HEK293 (cell line): ENCODE measurements at regions not wholly inside any gene's neighbourhood (a gene's known extent, or its start where the extent isn't known, plus 50 kb on each side); places are given as distances from the start of the nearest gene placed in this dataset.

Experiments used
- CTCF ChIA-PET: fragments of 350-600 bp; formaldehyde crosslinking; extraction: SDS; loops from one replicate; lab custom pipeline; 2021; ENCODE audit warnings: antibody characterized with exemption; lab: Yijun Ruan, JAX
- POLR2A ChIA-PET: fragments of 300-600 bp; formaldehyde crosslinking; extraction: SDS; loops from one replicate; lab custom pipeline; 2020; ENCODE audit warnings: antibody characterized with exemption, inconsistent platforms; lab: Yijun Ruan, JAX
- H3K27ac ChIP-seq: fragments of 200-500 bp; sonication (Bioruptor generic); 2 replicates; pipeline ENCODE4 v1.5.1; 2014; ENCODE audit warnings: low read depth, low read length, control low read depth, inconsistent platforms; ENCODE audit errors: extremely low read depth
- H3K36me3 ChIP-seq, 2 experiments: fragments of 200-500 bp in 1 of 2; sonication (Bioruptor generic) in 1 of 2; 1 replicate in 1 of 2; 2 replicates in 1 of 2; pipeline ENCODE4 v1.5.1; 2014 to 2017; ENCODE audit warnings: inconsistent platforms in 2 of 2, low read length in 2 of 2; ENCODE audit not compliant: control insufficient read depth in 2 of 2, insufficient read depth in 1 of 2
- H3K4me1 ChIP-seq: fragments of 200-500 bp; sonication (Bioruptor generic); 2 replicates; pipeline ENCODE4 v1.5.1; 2014; ENCODE audit warnings: mild to moderate bottlenecking, low read length, inconsistent platforms; ENCODE audit not compliant: control insufficient read depth, insufficient read depth
- H3K4me3 ChIP-seq: 2 replicates; pipeline ENCODE4 v1.5.1; 2011; ENCODE audit warnings: low read depth, mild to moderate bottlenecking, control low read depth, low read length, moderate library complexity
- H3K9me3 ChIP-seq: fragments of 200-500 bp; sonication (Bioruptor generic); 2 replicates; pipeline ENCODE4 v1.5.1; 2014; ENCODE audit warnings: low read depth, low read length, inconsistent platforms; ENCODE audit not compliant: control insufficient read depth, insufficient read depth
- AEBP2 ChIP-seq: fragments of 450-650 bp; formaldehyde crosslinking; IDR thresholded peaks from 2 replicates; pipeline ENCODE4 v1.5.1; 2016; ENCODE audit warnings: missing biosample characterization, missing genetic modification characterization, borderline replicate concordance
- BCL11A ChIP-seq: fragments of 450-650 bp; formaldehyde crosslinking; IDR thresholded peaks from 2 replicates; pipeline ENCODE4 v1.5.1; 2016; ENCODE audit warnings: low read depth, missing biosample characterization, missing genetic modification characterization
- BCL11B ChIP-seq: fragments of 450-650 bp; formaldehyde crosslinking; IDR thresholded peaks from 2 replicates; pipeline ENCODE4 v1.5.1; 2016; ENCODE audit warnings: low read depth, missing biosample characterization, missing genetic modification characterization
- PRDM10 ChIP-seq: fragments of 450-650 bp; formaldehyde crosslinking; IDR thresholded peaks from 2 replicates; pipeline ENCODE4 v1.5.1; 2016; ENCODE audit warnings: missing biosample characterization, missing genetic modification characterization
- SETDB1 ChIP-seq: IDR thresholded peaks from one replicate; pipeline ENCODE4 v1.6.1; 2017; ENCODE audit warnings: mild to moderate bottlenecking, low read length, moderate library complexity, mixed read lengths; ENCODE audit not compliant: insufficient read length
- SP2 ChIP-seq: fragments of 450-650 bp; formaldehyde crosslinking; IDR thresholded peaks from 2 replicates; pipeline ENCODE4 v1.5.1; 2016; ENCODE audit warnings: missing biosample characterization, missing genetic modification characterization
- YY1 ChIP-seq: fragments of 450-650 bp; formaldehyde crosslinking; IDR thresholded peaks from 2 replicates; pipeline ENCODE4 v1.5.1; 2018; ENCODE audit warnings: missing biosample characterization, missing genetic modification characterization
- ZBTB48 ChIP-seq: fragments of 450-650 bp; formaldehyde crosslinking; IDR thresholded peaks from 2 replicates; pipeline ENCODE4 v1.5.1; 2016; ENCODE audit warnings: missing biosample characterization, missing genetic modification characterization
- ZBTB49 ChIP-seq: fragments of 450-650 bp; formaldehyde crosslinking; IDR thresholded peaks from 2 replicates; pipeline ENCODE4 v1.5.1; 2016; ENCODE audit warnings: missing biosample characterization, missing genetic modification characterization, low read depth
- ZFP41 ChIP-seq: fragments of 450-650 bp; formaldehyde crosslinking; IDR thresholded peaks from 2 replicates; pipeline ENCODE4 v1.5.1; 2016; ENCODE audit warnings: missing biosample characterization, missing genetic modification characterization, borderline replicate concordance
- ZNF114 ChIP-seq: fragments of 450-650 bp; formaldehyde crosslinking; IDR thresholded peaks from 2 replicates; pipeline ENCODE4 v1.5.0; 2017; ENCODE audit warnings: missing biosample characterization, missing genetic modification characterization
- ZNF146 ChIP-seq: fragments of 450-650 bp; formaldehyde crosslinking; IDR thresholded peaks from 2 replicates; pipeline ENCODE4 v1.5.1; 2016; ENCODE audit warnings: missing biosample characterization, missing genetic modification characterization
- ZNF157 ChIP-seq: fragments of 450-650 bp; formaldehyde crosslinking; IDR thresholded peaks from 2 replicates; pipeline ENCODE4 v1.5.1; 2016; ENCODE audit warnings: missing biosample characterization, missing genetic modification characterization
- ZNF16 ChIP-seq: fragments of 450-650 bp; formaldehyde crosslinking; IDR thresholded peaks from 2 replicates; pipeline ENCODE4 v1.5.1; 2016; ENCODE audit warnings: low read depth, missing biosample characterization, missing genetic modification characterization
- ZNF239 ChIP-seq: fragments of 450-650 bp; formaldehyde crosslinking; IDR thresholded peaks from 2 replicates; pipeline ENCODE4 v1.5.1; 2016; ENCODE audit warnings: missing biosample characterization, missing genetic modification characterization
- ZNF426 ChIP-seq: fragments of 450-650 bp; formaldehyde crosslinking; IDR thresholded peaks from 2 replicates; pipeline ENCODE4 v1.5.1; 2017; ENCODE audit warnings: missing biosample characterization, missing genetic modification characterization, mild to moderate bottlenecking, inconsistent platforms, moderate library complexity
- ZNF600 ChIP-seq: fragments of 450-650 bp; formaldehyde crosslinking; IDR thresholded peaks from 2 replicates; pipeline ENCODE4 v1.5.1; 2016; ENCODE audit warnings: missing biosample characterization, missing genetic modification characterization
- ZNF785 ChIP-seq: fragments of 450-650 bp; formaldehyde crosslinking; IDR thresholded peaks from 2 replicates; pipeline ENCODE4 v1.5.1; 2016; ENCODE audit warnings: missing biosample characterization, missing genetic modification characterization
- ZNF792 ChIP-seq: fragments of 450-650 bp; formaldehyde crosslinking; IDR thresholded peaks from 2 replicates; pipeline ENCODE4 v1.5.1; 2016; ENCODE audit warnings: missing biosample characterization, missing genetic modification characterization
- ZNF843 ChIP-seq: fragments of 450-650 bp; formaldehyde crosslinking; IDR thresholded peaks from 2 replicates; pipeline ENCODE4 v1.5.1; 2016; ENCODE audit warnings: missing biosample characterization, missing genetic modification characterization
- TF ChIP-seq, protein P1 (sequence below): fragments of 450-650 bp; formaldehyde crosslinking; IDR thresholded peaks from 2 replicates; pipeline ENCODE4 v1.5.1; 2016; ENCODE audit warnings: missing biosample characterization, missing genetic modification characterization, low read depth
- TF ChIP-seq, protein P2 (sequence below): fragments of 450-650 bp; formaldehyde crosslinking; IDR thresholded peaks from 2 replicates; pipeline ENCODE4 v1.5.1; 2016; ENCODE audit warnings: missing biosample characterization, missing genetic modification characterization

DNA sequence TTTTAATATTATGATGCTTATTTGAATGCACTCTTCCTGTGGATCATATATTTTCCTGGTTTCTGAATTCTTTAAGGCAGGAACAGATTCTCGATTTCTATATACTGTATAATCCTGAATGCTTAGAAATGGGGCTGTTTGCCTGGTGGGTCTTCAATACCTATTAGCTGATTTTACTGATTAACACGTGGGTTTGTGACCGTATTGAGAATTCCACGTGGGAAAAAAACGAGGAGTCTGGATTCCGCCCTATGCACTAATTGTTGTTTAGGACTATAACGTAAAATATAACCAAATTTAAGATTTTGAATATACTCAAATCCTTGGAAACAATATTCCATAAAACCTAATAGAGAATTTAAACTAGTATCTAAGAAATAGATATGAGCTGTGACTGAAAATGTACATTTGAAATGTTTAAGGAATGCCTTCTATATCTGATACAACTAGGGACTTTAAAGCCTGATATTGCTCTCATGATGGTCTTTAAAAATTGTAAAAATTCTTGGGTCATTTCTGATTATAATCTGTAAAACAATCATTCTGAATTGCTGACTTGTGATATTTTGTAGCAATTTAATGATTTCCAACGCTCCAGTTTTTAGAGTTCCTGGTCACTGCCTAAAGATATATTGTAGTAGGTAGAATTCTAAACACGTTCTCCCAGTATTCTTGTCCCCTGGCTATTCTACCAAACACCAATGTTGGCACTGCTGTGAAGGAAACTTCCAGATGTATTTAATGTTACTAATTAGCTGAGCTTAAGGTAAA lies 93.6 kb upstream of the NOX3 start:
- ChIA-PET POLR2A (no interaction called here), CTCF (interaction anchor here (0.6 to 0.7 kb wide), 2 partner anchors 357 to 823 kb away, joined by 3 to 5 read pairs; no protein-coding TSS in a partner anchor)
- Histone ChIP-seq H3K36me3 (no peaks in the 10 kb centered on the region), H3K9me3 (no peaks in the 10 kb centered on the region), H3K4me3 (no peak overlapping the region), H3K27ac (no peak overlapping the region), H3K4me1 (no peaks in the 10 kb centered on the region)
- TF ChIP-seq ZBTB48 (tag by site-specific recombination) (no peak), ZBTB49 (tag by site-specific recombination) (no peak), ZNF785 (no peak), SP2 (no peak), ZNF146 (tag by site-specific recombination) (no peak), ZNF114 (no peak), AEBP2 (no peak), BCL11A (no peak), ZNF600 (tag by site-specific recombination) (no peak)

DNA sequence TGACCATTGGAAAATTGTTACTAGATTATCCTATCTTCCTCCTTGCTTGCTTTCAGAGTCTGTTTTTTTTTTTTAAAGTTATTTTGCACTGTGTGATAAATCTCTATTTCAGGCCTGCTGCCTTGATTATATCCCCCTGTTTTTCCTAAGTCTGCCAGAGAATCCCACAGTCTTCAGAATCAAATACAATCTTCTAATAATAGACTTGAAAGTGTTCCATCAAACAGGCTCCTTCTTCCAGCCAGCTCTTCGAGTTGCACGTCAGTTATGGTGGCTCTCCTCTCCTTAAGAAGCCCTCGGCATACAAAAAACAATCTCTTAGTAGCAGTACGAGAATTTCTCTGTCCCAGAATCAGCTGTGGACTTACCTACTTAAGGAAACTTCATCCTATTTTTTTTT lies 92.9 kb upstream of the NOX3 start:
- Histone ChIP-seq H3K4me3 (no peak overlapping the region), H3K36me3 (no peaks in the 10 kb centered on the region), H3K27ac (no peak overlapping the region), H3K9me3 (no peaks in the 10 kb centered on the region), H3K4me1 (no peaks in the 10 kb centered on the region)
- ChIA-PET CTCF (no interaction called here), POLR2A (no interaction called here)
- TF ChIP-seq, protein P1, sequence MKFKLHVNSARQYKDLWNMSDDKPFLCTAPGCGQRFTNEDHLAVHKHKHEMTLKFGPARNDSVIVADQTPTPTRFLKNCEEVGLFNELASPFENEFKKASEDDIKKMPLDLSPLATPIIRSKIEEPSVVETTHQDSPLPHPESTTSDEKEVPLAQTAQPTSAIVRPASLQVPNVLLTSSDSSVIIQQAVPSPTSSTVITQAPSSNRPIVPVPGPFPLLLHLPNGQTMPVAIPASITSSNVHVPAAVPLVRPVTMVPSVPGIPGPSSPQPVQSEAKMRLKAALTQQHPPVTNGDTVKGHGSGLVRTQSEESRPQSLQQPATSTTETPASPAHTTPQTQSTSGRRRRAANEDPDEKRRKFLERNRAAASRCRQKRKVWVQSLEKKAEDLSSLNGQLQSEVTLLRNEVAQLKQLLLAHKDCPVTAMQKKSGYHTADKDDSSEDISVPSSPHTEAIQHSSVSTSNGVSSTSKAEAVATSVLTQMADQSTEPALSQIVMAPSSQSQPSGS (tag by site-specific recombination) = no peak
- no peak for TF ChIP-seq ZNF426 (tag by site-specific recombination)
- no peak for TF ChIP-seq ZNF792 (tag by site-specific recombination)
- TF ChIP-seq ZNF157 (tag by site-specific recombination) = no peak
- TF ChIP-seq ZNF843 (tag by site-specific recombination) = no peak
- no peak for TF ChIP-seq ZFP41 (tag by site-specific recombination)
- no peak for TF ChIP-seq ZNF239 (tag by site-specific recombination)
- no peak for TF ChIP-seq ZNF16 (tag by site-specific recombination)
- no peak for TF ChIP-seq SETDB1
- TF ChIP-seq, protein P2, sequence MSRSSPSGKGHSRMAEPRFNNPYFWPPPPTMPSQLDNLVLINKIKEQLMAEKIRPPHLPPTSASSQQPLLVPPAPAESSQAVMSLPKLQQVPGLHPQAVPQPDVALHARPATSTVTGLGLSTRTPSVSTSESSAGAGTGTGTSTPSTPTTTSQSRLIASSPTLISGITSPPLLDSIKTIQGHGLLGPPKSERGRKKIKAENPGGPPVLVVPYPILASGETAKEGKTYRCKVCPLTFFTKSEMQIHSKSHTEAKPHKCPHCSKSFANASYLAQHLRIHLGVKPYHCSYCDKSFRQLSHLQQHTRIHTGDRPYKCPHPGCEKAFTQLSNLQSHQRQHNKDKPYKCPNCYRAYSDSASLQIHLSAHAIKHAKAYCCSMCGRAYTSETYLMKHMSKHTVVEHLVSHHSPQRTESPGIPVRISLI (tag by site-specific recombination) = no peak
- TF ChIP-seq YY1 (tag by site-specific recombination) = no peak
- TF ChIP-seq PRDM10 (tag by site-specific recombination) = no peak
- no peak for TF ChIP-seq BCL11B
